ENCODE measurements at regions not wholly inside any gene's neighbourhood (a gene's known extent, or its start where the extent isn't known, plus 50 kb on each side); places are given as distances from the start of the nearest gene placed in this dataset.

GRCh38 chr4:69044247-69044646 is 52.0 kb upstream of the UGT2B7 start:
- TF ChIP-seq ZNF623 (tag by site-specific recombination; IDR thresholded peaks at IDR 0.05) (no peak), CTCF (tag by site-specific recombination; IDR thresholded peaks at IDR 0.05) (no peak), ZNF670 (tag by site-specific recombination; IDR thresholded peaks at IDR 0.05; ENCODE audit: low read depth) (no peak), ATF2 (tag by site-specific recombination; IDR thresholded peaks at IDR 0.05; ENCODE audit: low read depth) (no peak), ZNF548 (tag by site-specific recombination; IDR thresholded peaks at IDR 0.05) (no peak), ZNF664 (tag by site-specific recombination; IDR thresholded peaks at IDR 0.05) (no peak), KLF16 (tag by site-specific recombination; IDR thresholded peaks at IDR 0.05) (no peak), ZBTB1 (tag by site-specific recombination; IDR thresholded peaks at IDR 0.05) (no peak), KLF1 (tag by site-specific recombination; IDR thresholded peaks at IDR 0.05) (no peak), GLIS1 (tag by site-specific recombination; IDR thresholded peaks at IDR 0.05) (no peak), ZNF311 (tag by site-specific recombination; IDR thresholded peaks at IDR 0.05; ENCODE audit: borderline replicate concordance) (no peak), ZNF16 (tag by site-specific recombination; IDR thresholded peaks at IDR 0.05; ENCODE audit: low read depth) (no peak), ZBTB7A (tag by site-specific recombination; IDR thresholded peaks at IDR 0.05; ENCODE audit: low read depth) (no peak)

All from HEK293 (cell line).